Neuron (in vitro differentiated cells): ENCODE measurements at regions not wholly inside any gene's neighbourhood (a gene's known extent, or its start where the extent isn't known, plus 50 kb on each side); places are given as distances from the start of the nearest gene placed in this dataset.

Source experiments
- H2AFZ ChIP-seq: one replicate; pipeline ENCODE4 v1.6.1; 2013; ENCODE audit warnings: low read depth, mild to moderate bottlenecking, inconsistent platforms, low read length, moderate library complexity
- H3K27me3 ChIP-seq: one replicate; pipeline ENCODE4 v1.6.1; 2013; ENCODE audit warnings: low read length; ENCODE audit not compliant: insufficient read depth
- H3K36me3 ChIP-seq: one replicate; pipeline ENCODE4 v1.6.1; 2013; ENCODE audit warnings: low read length; ENCODE audit not compliant: insufficient read depth
- H3K4me1 ChIP-seq: one replicate; pipeline ENCODE4 v1.6.1; 2013; ENCODE audit warnings: low read length; ENCODE audit not compliant: insufficient read depth
- H3K4me3 ChIP-seq: 2 replicates; pipeline ENCODE4 v1.5.1; 2013; ENCODE audit warnings: mild to moderate bottlenecking, low read length, moderate library complexity
- H3K9me3 ChIP-seq: one replicate; pipeline ENCODE4 v1.6.1; 2013; ENCODE audit warnings: low read length

- peaks cover 48% of the 10 kb centered on the region for H3K4me1 ChIP-seq
These were observed 298.8 kb downstream of the NR2F1-AS1 start for GRCh38 chr5:93281980-93282772.

GRCh38 chr5:93280518-93280917, 300.5 kb downstream of the NR2F1-AS1 start:
- Histone ChIP-seq H3K27me3 (no peaks in the 10 kb centered on the region), H3K36me3 (no peaks in the 10 kb centered on the region), H3K4me3 (no peak overlapping the region), H2AFZ (no peak overlapping the region), H3K9me3 (no peaks in the 10 kb centered on the region), H3K4me1 (peaks cover 48% of the 10 kb centered on the region)

More at GRCh38 chr5:93281980-93282772, 298.8 kb downstream of the NR2F1-AS1 start:
- Histone ChIP-seq H3K36me3 (no peaks in the 10 kb centered on the region), H3K4me3 (no peak overlapping the region), H3K27me3 (no peaks in the 10 kb centered on the region), H2AFZ (no peak overlapping the region), H3K9me3 (no peaks in the 10 kb centered on the region)

DNA sequence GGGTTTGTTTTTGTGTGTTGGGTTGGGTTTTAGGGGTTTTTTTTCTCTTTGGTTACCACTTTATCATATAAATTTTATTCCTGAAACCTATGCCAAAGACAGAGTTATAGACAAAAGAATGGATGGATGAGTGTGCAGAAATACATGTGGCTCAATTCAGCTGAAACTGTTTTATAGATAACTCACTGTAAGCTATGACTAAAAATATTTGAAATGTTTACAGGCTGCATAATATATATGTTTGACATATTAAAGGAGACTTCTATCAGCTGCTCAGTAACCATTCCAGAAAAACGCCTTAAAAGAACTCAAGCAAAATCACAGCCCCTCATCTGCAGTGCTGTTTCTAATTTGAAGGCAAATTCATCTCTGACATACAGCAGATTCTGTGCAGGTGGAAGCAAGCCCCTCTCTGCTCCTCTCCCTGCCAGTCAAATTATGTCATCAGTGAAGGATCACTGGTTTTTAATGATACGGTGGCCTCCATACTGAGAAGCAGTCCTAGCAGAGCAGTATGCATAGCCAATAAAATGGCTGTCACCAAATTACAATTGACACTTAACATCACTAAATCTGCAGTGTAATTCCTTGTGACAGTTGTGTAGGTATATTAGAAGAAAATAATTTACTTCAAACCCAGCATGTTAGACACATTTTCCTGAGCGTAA, 301.6 kb downstream of the NR2F1-AS1 start:
- Histone ChIP-seq H3K4me1 (peaks cover 48% of the 10 kb centered on the region), H3K36me3 (no peaks in the 10 kb centered on the region), H2AFZ (peak overlapping the region; percentile 33), H3K27me3 (no peaks in the 10 kb centered on the region), H3K9me3 (no peaks in the 10 kb centered on the region), H3K4me3 (no peak overlapping the region)

- no peak overlapping the region for H3K4me3 ChIP-seq
- no peaks in the 10 kb centered on the region for H3K9me3 ChIP-seq
- H3K4me1 ChIP-seq = peaks cover 48% of the 10 kb centered on the region
- H3K27me3 ChIP-seq = no peaks in the 10 kb centered on the region
- H2AFZ ChIP-seq = peak overlapping the region; percentile 33
- no peaks in the 10 kb centered on the region for H3K36me3 ChIP-seq
These were observed 302.1 kb downstream of the NR2F1-AS1 start for GRCh38 chr5:93278896-93279295.

DNA sequence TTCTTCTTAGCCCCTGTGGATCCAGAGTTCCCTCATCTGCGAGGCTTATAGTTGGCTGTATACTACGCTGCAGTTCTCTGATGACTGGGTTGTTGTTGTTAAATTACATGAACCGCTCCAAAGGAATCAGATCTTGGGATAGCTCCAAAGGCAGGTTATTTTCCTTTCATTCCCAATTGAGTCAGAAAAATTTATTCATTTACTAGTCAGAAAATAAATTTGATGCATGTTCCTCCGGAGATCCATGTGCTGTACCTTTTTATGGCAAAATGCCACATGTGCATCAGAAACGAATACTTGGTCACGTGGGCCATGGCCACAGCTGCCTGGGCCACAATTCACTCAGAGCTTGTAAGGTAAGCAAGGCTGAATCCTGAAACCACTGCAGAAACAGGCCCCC, 304.0 kb downstream of the NR2F1-AS1 start:
- Histone ChIP-seq H3K4me3 (no peak overlapping the region), H2AFZ (no peak overlapping the region), H3K36me3 (no peaks in the 10 kb centered on the region), H3K27me3 (no peaks in the 10 kb centered on the region), H3K9me3 (no peaks in the 10 kb centered on the region), H3K4me1 (peaks cover 40% of the 10 kb centered on the region)

- H3K9me3 ChIP-seq = no peaks in the 10 kb centered on the region
- no peaks in the 10 kb centered on the region for H3K36me3 ChIP-seq
- H3K27me3 ChIP-seq = no peaks in the 10 kb centered on the region
- H2AFZ ChIP-seq = no peak overlapping the region
- H3K4me1 ChIP-seq = peaks cover 25% of the 10 kb centered on the region
- H3K4me3 ChIP-seq = no peak overlapping the region
These were observed 305.6 kb downstream of the NR2F1-AS1 start for GRCh38 chr5:93275376-93275775.

DNA sequence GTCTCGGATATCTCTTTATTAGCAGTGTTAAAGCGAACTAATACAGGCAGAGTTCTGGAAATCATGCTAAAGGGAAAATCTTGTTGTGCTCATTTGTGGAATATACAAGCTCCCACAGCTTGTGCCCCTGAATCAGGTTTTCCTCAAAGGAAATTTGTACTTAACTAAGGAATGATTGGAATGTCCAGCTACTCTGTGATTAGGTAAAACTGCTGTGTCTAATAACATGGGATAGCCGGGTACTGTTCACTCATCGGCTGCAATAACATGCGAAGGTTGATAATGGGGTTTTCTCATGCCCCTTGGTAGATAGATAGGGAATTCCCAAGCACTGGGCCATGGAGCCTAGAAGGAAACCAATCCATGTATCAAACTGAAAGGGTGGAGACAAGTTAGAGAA, 306.7 kb downstream of the NR2F1-AS1 start:
- H3K9me3 ChIP-seq = no peaks in the 10 kb centered on the region
- no peak overlapping the region for H3K4me3 ChIP-seq
- peaks cover 14% of the 10 kb centered on the region for H3K4me1 ChIP-seq
- no peaks in the 10 kb centered on the region for H3K36me3 ChIP-seq
- no peak overlapping the region for H2AFZ ChIP-seq
- no peaks in the 10 kb centered on the region for H3K27me3 ChIP-seq

DNA sequence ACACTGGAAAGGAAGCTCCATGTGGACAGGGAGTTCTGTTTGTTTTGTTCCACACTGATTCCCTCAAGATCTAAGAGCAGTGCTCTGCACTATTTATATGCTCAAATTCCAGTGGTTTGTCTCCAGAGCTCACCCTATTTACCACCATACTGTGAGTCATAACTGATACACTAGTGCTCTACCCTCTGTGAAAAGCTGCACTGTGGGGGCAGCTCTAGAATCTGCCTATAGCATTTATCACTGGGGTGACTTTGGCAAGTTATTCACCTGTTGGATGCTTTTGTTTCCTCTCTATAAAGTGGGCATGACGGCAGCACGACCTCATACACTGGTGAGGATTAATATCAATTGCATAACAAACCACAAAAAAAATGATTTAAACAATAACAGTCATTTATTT, 307.8 kb downstream of the NR2F1-AS1 start:
- Histone ChIP-seq H2AFZ (no peak overlapping the region), H3K4me1 (peaks cover 3% of the 10 kb centered on the region), H3K4me3 (no peak overlapping the region), H3K9me3 (peaks cover under 1% of the 10 kb centered on the region), H3K27me3 (no peaks in the 10 kb centered on the region), H3K36me3 (no peaks in the 10 kb centered on the region)

DNA sequence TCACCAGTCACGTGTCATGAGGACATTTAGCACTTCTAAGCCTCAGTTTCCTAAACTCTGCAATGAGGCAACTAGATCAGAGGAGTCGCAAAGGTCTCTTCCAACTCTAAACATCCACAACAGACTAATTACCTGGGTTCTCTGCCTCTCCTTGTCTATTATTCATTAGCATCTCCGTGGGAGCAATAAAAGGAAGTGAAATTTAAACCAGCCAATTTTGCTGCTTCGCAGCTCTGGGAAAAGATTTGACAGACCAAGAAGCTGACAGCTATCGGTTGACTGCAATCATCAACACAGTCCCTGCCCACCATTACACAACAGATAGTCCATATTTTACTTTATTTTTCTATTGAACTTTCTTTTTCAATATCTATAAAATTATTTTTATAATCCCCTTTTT, 308.9 kb downstream of the NR2F1-AS1 start:
- peaks cover 10% of the 10 kb centered on the region for H3K9me3 ChIP-seq
- H2AFZ ChIP-seq = no peak overlapping the region
- H3K36me3 ChIP-seq = no peaks in the 10 kb centered on the region
- no peak overlapping the region for H3K4me3 ChIP-seq
- no peaks in the 10 kb centered on the region for H3K27me3 ChIP-seq
- H3K4me1 ChIP-seq = no peaks in the 10 kb centered on the region

- no peak overlapping the region for H2AFZ ChIP-seq
- H3K36me3 ChIP-seq = no peaks in the 10 kb centered on the region
- H3K27me3 ChIP-seq = no peaks in the 10 kb centered on the region
- H3K9me3 ChIP-seq = peaks cover 11% of the 10 kb centered on the region
- no peak overlapping the region for H3K4me3 ChIP-seq
- H3K4me1 ChIP-seq = no peaks in the 10 kb centered on the region
These were observed 313.3 kb downstream of the NR2F1-AS1 start for GRCh38 chr5:93267736-93268135.

DNA sequence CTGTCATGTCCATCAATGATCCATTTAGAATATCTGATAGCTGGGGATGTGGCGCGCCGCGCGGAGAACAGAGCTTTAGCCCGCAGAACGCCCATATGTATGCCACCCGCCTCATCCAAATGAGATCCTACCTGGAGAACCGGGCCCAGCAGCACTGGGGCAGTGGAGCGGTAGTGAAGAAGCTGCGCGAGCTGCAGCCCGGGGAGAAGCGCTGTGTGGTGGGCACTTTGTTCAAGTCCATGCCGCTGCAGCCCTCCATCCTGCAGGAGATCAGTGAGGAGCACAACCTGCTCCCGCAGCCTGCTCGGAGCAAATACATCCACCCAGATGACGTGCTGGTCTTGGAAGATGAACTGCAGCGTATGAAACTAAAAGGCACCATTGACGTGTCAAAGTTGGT, 313.7 kb downstream of the NR2F1-AS1 start:
- no peaks in the 10 kb centered on the region for H3K4me1 ChIP-seq

GRCh38 chr5:93257616-93258015, 323.4 kb downstream of the NR2F1-AS1 start:
- Histone ChIP-seq H3K9me3 (no peaks in the 10 kb centered on the region), H3K36me3 (no peaks in the 10 kb centered on the region), H3K4me1 (no peaks in the 10 kb centered on the region), H3K27me3 (no peaks in the 10 kb centered on the region), H2AFZ (no peak overlapping the region), H3K4me3 (no peak overlapping the region)

More for the DNA sequence above, 313.7 kb downstream of the NR2F1-AS1 start:
- H3K27me3 ChIP-seq = no peaks in the 10 kb centered on the region
- H2AFZ ChIP-seq = no peak overlapping the region
- peaks cover 11% of the 10 kb centered on the region for H3K9me3 ChIP-seq
- no peaks in the 10 kb centered on the region for H3K36me3 ChIP-seq
- H3K4me3 ChIP-seq = no peak overlapping the region

- no peaks in the 10 kb centered on the region for H3K36me3 ChIP-seq
- H2AFZ ChIP-seq = no peak overlapping the region
- H3K4me3 ChIP-seq = no peak overlapping the region
- no peaks in the 10 kb centered on the region for H3K4me1 ChIP-seq
- H3K9me3 ChIP-seq = no peaks in the 10 kb centered on the region
- H3K27me3 ChIP-seq = no peaks in the 10 kb centered on the region
These were observed 325.2 kb downstream of the NR2F1-AS1 start for GRCh38 chr5:93255796-93256195.
